Activated B cell treated with CpG ODN at 0.5 μM for 24 hours (primary cell): ENCODE measurements at regions not wholly inside any gene's neighbourhood (a gene's known extent, or its start where the extent isn't known, plus 50 kb on each side); places are given as distances from the start of the nearest gene placed in this dataset.

Experiments
- ATAC-seq: fragments of 200-7000 bp; cut with Tn5 transposase; one replicate; pipeline ENCODE4 v1.10.0; 2021; ENCODE audit warnings: low read depth, mild to moderate bottlenecking, moderate library complexity
- CTCF ChIA-PET: fragments of 350-600 bp; sonication (Branson Sonifier 250); formaldehyde crosslinking; loops from one replicate; lab custom pipeline; 2021; ENCODE audit warnings: antibody characterized with exemption; lab: Charles Lee
- POLR2A ChIA-PET: fragments of 350-600 bp; sonication (Branson Sonifier 250); formaldehyde crosslinking; loops from one replicate; lab custom pipeline; 2021; ENCODE audit warnings: antibody characterized with exemption; lab: Charles Lee
- DNase-seq: peaks from one replicate; pipeline ENCODE4 v3.0.0; 2022
- H3K27ac Mint-ChIP-seq: one replicate; pipeline ENCODE4 v1.8.0; 2020; ENCODE audit warnings: mixed read lengths
- H3K27me3 Mint-ChIP-seq: one replicate; pipeline ENCODE4 v1.8.0; 2021; ENCODE audit warnings: mixed read lengths
- H3K36me3 Mint-ChIP-seq: one replicate; pipeline ENCODE4 v1.8.0; 2021; ENCODE audit warnings: low read depth, mixed read lengths
- H3K4me1 Mint-ChIP-seq: one replicate; pipeline ENCODE4 v1.8.0; 2021; ENCODE audit warnings: mixed read lengths
- H3K4me3 Mint-ChIP-seq: one replicate; pipeline ENCODE4 v1.8.0; 2020; ENCODE audit warnings: mild to moderate bottlenecking, mixed read lengths
- H3K9me3 Mint-ChIP-seq: one replicate; pipeline ENCODE4 v1.8.0; 2020; ENCODE audit warnings: mixed read lengths
- CTCF ChIP-seq: fragments of 200-600 bp; IDR thresholded peaks from one replicate; pipeline ENCODE4 v1.8.0; 2022; ENCODE audit warnings: antibody characterized with exemption, mild to moderate bottlenecking
- intact Hi-C: fragments of 100-400 bp; cut with micrococcal nuclease; formaldehyde crosslinking; loops from one replicate; pipeline ENCODE4 v1.15.1; 2024

DNA sequence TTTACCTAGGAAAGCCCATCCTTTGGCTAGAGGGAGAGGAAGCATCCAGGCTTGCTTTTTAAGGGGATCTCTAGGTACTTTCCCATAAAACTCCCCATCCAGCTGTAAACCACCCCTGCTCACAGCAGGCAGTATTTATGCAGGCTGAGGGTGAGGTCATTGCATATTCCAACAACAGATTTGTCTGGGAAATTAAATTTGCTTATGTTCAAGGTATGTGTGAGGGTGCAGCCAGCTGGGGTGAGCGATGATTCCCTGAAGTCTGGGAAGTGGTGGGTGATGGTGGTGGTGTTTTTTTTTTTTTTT is 96.3 kb upstream of the C1QTNF9B start:
- DNase-seq, result no peak
- no peaks in the 10 kb centered on the region for H3K36me3 Mint-ChIP-seq
- intact Hi-C loops, result no loop called here
- POLR2A ChIA-PET, result no interaction called here
- no peak overlapping the region for H3K27ac Mint-ChIP-seq
- no peaks in the 10 kb centered on the region for H3K4me1 Mint-ChIP-seq
- H3K4me3 Mint-ChIP-seq, result no peak overlapping the region
- no peaks in the 10 kb centered on the region for H3K9me3 Mint-ChIP-seq
- CTCF ChIA-PET, result no interaction called here
- ATAC-seq, result no peak
- H3K27me3 Mint-ChIP-seq, result peaks cover 24% of the 10 kb centered on the region
- TF ChIP-seq CTCF, result no peak

GRCh38 chr13:23995283-23996073 is 98.2 kb upstream of the C1QTNF9B start:
- intact Hi-C loops, result no loop called here
- Mint-ChIP-seq H3K9me3 (no peaks in the 10 kb centered on the region), H3K27ac (no peak overlapping the region), H3K36me3 (no peaks in the 10 kb centered on the region), H3K27me3 (peaks cover 13% of the 10 kb centered on the region), H3K4me3 (no peak overlapping the region), H3K4me1 (no peaks in the 10 kb centered on the region)
- ChIA-PET POLR2A (no interaction called here), CTCF (no interaction called here)
- no peak for TF ChIP-seq CTCF
- ATAC-seq (no peak), DNase-seq (no peak)

DNA sequence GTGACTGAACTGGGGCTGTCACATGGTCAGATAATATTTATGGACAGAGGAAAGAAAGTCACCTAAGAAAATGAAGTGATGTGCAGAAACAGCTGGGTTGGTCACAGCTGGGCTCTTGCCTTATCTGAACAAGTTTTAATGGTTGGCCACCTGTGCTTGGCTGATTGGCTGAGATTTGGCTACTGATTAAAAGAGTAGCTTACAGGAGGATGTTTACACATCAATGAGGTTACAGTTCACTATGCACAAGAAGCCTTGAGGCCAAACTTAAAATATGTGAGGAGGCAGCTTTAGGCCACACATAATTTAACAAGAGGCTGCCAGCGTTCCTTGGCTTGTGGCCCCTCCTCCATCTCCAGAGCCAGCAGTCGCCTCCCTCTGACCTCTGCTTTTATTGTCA is 99.2 kb upstream of the C1QTNF9B start:
- no peak overlapping the region for H3K27ac Mint-ChIP-seq
- H3K9me3 Mint-ChIP-seq, result no peaks in the 10 kb centered on the region
- peaks cover 12% of the 10 kb centered on the region for H3K27me3 Mint-ChIP-seq
- no peak for DNase-seq
- TF ChIP-seq CTCF, result no peak
- ATAC-seq, result no peak
- ChIA-PET POLR2A (no interaction called here), CTCF (no interaction called here)
- intact Hi-C loops, result no loop called here
- H3K36me3 Mint-ChIP-seq, result no peaks in the 10 kb centered on the region
- no peaks in the 10 kb centered on the region for H3K4me1 Mint-ChIP-seq
- H3K4me3 Mint-ChIP-seq, result no peak overlapping the region

DNA sequence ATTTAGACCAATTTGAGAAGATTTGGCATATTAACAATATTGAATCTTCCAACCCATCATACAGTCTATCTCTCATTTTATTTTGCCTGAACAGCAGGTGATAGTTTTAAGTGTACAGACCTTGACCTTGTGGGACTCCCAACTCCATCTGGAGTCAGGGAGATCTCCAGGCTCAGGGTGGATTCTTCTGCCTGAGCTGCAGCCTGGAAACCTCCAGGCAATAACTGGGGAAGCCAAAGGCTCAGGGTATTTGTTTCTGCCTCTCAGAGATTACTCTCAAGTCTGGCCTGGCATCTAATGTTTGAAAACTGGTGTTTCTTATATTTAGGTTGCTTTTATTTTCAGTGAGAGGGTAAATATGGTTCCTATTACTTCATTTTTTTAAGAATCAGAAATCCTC is 102.1 kb upstream of the C1QTNF9B start:
- Mint-ChIP-seq H3K27ac (no peak overlapping the region), H3K9me3 (no peaks in the 10 kb centered on the region), H3K27me3 (peaks cover 8% of the 10 kb centered on the region), H3K4me3 (no peak overlapping the region), H3K4me1 (no peaks in the 10 kb centered on the region), H3K36me3 (no peaks in the 10 kb centered on the region)
- no peak for TF ChIP-seq CTCF
- POLR2A ChIA-PET, result no interaction called here
- intact Hi-C loops, result no loop called here
- ATAC-seq, result no peak
- CTCF ChIA-PET, result no interaction called here
- no peak for DNase-seq

- POLR2A ChIA-PET, result no interaction called here
- Mint-ChIP-seq H3K4me1 (no peaks in the 10 kb centered on the region), H3K36me3 (no peaks in the 10 kb centered on the region), H3K4me3 (no peak overlapping the region), H3K27ac (no peak overlapping the region), H3K9me3 (no peaks in the 10 kb centered on the region), H3K27me3 (peaks cover 5% of the 10 kb centered on the region)
- DNase-seq, result no peak
- no peak for TF ChIP-seq CTCF
- ATAC-seq, result no peak
- intact Hi-C loops, result no loop called here
- CTCF ChIA-PET, result no interaction called here
Observed at GRCh38 chr13:24002206-24002815, 105.0 kb upstream of the C1QTNF9B start.
